GM18499 (cell line): ENCODE measurements at regions not wholly inside any gene's neighbourhood (a gene's known extent, or its start where the extent isn't known, plus 50 kb on each side); places are given as distances from the start of the nearest gene placed in this dataset.
"Not testable (repeated sequence)": the region's sequence is repeated elsewhere in the genome, so short reads cannot be mapped to it uniquely, and the experiment has no call there.

Experiments
- ATAC-seq: cut with Tn5 transposase; IDR thresholded peaks from one replicate; pipeline ENCODE4 v1.9.1; 2021; ENCODE audit warnings: moderate number of reproducible peaks; ENCODE audit not compliant: insufficient read depth, unreplicated experiment

DNA sequence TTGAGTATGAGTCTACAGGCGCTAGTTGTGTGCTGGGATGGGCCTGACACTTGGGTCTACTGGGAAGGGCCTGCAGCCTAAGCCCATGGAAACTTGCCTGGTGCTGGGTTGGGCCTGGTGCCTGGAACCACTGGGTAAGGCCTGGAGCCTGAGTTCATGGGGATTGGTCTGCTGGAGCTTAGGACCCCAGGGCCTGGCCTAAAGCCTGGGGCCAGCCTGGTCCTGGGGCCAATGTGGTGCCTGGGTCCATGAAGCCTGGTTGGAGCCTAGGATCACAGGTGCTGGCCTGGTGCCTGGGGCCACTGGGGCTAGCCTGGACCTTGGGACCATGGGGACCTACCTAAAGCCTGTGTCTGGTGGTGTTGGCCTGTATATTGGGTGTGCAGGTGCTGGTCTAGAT lies 270.3 kb upstream of the GRIA3 start:
- ATAC-seq: no peak

DNA sequence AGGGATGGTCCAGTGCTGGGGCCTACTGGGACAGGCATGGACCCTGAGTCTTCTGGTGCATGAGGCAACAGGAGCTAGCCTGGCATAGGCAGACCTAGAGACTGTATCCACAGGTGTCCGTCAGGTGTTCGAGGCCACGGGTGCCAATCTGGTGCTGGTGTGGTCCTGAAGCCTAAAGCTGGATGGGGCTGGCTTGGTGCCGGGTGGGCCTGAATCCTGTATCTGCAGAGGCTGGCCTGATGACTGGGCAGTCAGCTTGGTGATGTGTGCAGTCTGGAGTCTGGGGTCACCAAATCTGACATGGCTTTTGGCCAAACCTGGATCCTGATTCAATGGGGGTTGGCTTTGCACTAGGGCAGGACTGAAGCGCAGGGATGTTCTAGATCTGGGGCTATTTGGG lies 269.8 kb upstream of the GRIA3 start:
- ATAC-seq: no peak

DNA sequence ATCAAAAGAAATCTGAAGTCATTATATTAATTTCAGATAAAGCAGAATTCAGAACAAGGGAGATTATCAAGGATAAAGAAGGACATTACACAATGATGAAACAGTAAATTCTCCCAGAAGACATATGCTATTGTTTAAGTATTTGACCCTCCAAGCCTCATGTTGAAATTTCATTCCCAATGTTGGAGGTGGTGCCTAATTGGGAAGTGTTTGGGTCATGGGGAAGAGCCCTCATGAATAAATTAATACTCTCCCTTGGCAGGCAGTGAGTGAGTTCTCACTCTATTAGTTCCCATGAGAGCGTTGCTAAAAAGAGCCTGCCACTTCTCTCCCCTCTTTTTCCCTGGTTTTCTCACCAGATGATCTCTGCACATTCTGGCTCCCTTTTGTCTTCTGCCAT lies 249.9 kb upstream of the GRIA3 start:
- ATAC-seq: no peak

DNA sequence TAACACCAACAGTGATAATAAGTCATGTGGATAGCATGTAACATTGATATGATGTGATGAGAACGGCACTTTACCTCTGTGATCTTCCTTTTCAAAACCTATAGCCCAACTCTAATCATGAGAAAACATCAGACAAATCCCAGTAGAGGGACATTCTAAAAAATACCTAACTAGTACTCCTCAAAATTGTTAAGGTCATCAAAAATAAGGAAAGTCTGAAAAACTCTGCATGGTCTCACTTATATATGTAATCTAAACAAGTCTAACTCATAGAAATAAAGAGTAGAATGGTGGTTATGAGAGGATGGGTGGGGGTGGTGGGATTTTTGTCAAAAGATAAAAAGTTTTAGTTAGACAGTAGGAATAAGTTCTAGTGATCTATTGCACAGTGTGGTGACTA lies 243.9 kb upstream of the GRIA3 start:
- ATAC-seq: no peak

DNA sequence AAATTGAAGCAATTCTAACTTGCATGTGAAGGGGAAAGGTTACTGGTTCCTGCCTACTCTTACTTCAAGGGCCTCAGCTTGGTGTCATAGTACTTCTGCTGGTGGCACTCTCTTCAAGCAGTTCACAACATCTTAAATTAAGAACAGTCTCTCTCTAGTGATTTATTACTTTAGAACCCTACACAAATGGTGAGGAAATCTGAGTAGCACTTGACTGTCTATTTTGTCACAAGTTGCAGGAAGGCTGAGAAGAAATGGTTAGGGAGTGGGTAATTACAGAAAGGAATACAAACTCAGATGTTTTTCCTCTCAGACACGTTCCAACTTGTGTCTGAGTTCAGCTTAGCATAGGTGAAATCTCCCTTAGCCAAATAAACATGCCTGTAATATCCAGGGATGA lies 242.3 kb upstream of the GRIA3 start:
- ATAC-seq: no peak

DNA sequence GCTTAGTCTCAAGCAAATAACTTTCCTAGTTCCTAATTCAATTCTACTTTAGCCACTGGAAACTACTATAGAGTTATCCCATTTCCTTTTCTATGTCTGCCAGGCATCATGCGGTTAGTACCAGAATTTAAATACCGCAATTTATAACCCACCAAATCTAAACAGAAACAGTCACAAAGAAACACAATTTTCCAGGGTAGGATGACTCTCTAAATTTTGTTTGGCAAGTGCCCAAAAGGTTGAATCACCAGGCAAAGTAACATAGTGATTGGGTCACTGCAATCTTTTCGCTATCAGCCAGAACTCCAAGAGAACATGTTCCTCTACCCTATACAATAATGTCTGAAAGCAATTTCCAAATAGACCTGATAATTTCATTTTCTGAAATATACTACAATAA lies 240.2 kb upstream of the GRIA3 start:
- ATAC-seq: no peak

DNA sequence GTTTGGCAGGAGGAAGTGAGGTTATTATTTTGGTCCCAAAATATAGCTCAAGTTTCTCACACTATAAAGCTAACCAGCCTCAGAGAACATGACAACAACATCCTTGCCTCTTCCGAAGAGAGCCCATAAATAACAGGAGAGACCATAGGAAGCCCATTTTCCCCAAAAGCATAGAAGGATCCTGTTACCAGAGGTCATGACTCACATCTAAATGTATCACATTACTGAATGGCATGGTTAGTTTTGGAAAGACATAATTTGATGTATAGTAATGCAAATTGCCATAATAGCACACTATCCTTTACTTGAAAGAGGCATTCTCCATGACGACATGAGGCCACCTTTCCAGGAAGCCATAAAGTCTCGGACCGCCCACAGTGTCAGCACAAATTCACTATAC lies 238.8 kb upstream of the GRIA3 start:
- ATAC-seq: no peak

DNA sequence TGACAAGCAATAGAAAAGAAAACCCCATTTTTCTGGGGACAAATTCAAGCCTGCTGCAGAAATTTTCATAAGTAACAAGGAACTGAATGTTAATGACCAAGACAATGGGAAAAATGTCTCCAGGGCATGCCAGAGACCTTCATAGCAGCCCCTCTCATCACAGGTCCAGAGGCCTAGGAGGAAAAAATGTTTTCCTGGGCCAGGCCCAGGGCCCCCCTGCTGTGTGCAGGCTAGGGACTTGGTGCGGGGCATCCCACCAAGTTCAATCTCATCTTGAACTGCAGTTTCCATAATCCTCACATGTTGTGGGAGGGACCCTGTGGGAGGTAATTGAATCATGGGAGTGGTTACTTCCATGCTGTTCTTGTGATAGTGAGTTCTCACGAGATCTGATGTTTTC lies 211.5 kb upstream of the GRIA3 start:
- no peak for ATAC-seq

DNA sequence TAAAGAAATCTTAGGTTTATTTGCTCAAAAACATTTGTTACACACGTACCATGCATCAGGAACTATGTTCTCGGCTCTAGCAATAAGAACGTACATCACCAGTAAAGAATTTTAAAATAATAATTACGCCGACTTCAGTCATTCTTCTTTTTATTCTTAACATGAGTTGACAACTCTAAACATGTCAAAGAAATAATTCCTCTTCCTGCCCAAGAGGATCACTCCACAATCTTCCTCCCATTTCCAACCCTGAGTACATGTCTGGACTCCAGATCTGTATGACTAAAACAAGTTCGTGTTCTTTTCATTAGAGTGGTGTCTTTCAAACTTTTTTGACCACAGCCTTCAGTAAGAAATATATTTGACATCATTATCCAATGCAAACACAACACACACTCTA lies 201.6 kb upstream of the GRIA3 start:
- ATAC-seq: no peak

DNA sequence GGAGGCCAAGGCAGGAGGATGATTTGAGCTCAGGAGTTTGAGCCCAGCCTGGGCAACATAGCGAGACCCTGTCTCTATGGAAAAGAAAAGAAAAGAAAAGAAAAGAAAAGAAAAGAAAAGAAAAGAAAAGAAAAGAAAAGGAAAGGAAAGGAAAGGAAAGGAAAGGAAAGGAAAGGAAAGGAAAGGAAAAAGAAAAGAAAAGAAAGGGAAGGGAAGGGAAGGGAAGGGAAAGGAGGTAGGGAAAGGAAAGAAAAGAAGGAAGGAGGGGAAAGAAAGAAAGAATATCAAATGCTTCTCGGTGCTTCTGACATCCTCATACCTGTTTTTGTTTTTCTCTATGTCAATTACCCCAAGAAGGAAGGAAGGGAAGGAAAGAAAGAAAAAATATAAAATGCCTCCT lies 181.2 kb upstream of the GRIA3 start:
- not testable (repeated sequence) for ATAC-seq

DNA sequence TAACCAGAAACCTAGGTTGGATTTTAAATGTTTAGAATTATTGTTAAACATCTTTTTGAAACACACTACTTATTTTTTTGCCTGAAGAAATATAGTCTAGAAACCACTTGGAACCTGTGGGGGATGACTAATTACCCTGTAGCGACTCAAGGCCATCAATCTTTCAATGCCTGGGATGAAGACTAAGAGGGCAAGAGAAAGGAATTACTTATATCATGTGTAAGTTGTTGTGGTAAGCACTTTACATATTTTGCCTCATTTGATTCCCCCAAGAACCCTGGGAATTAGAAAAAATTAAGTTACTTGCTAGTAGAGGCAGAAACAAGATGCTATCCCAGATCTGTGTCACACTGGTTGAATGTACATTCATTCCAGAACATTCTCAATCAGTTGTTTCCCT lies 170.9 kb upstream of the GRIA3 start:
- ATAC-seq: no peak

DNA sequence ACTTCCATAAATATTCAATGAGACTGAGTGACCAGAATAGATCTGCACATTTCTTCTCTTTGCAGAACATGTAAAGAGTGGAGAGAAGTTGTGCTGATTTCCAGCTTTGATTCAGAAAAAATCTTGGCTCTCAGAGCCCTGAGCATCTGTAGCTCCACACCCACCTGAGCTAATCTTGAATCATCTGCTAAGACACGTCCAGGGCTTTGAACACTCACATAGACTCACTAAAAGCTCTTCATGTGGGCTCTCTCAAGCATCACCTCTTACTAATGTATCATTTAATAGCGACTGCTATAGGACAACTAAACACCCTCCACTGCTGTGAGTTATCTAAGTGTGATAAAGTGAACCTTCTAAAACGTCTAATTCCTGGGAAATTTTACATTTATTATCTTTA lies 147.7 kb upstream of the GRIA3 start:
- ATAC-seq: no peak

DNA sequence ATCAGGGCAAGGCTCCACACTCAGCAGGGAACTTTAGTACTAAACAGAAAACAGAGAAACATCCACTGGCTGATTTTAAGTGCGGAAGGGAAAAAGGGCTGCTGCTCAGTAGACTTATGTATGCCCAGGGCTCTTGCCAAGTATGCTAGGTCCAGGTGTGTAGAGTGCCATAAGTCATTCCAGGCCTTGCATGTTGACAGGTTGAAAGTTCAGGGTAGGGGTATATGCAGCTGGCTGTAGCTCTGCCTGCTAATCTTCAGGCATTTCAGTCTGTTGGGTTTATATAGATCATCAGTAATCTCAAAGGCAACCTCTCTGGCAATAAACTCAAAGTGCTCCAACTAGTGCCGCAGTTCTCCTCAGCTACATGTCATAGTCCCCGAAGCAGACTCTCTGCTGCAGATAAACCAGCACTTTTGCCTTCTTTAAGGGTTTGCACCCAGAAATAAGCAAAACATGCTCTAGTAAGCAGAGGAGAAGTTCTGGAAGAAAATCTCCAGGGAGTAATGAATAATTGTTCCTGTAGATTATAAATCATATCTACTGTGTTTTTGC lies 134.9 kb upstream of the GRIA3 start:
- ATAC-seq: no peak

DNA sequence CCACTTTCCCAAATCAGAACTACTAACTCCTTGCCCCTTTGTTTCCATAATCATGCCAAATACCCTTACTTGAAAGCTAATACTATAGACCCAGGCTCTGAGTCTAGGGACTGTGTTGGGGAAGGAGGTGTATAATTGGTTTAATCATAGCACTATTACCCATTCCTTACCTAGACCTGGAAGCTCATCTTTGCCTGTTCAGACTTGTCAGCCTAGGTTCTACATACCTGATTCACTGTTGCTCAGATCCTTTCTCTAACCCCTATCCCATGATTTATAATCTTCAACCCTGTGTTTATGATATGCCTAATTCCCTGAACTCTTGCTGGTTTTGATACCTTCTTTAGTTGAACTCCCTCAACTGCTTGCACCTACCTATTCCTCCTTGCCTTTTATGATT lies 123.1 kb upstream of the GRIA3 start:
- ATAC-seq: no peak

DNA sequence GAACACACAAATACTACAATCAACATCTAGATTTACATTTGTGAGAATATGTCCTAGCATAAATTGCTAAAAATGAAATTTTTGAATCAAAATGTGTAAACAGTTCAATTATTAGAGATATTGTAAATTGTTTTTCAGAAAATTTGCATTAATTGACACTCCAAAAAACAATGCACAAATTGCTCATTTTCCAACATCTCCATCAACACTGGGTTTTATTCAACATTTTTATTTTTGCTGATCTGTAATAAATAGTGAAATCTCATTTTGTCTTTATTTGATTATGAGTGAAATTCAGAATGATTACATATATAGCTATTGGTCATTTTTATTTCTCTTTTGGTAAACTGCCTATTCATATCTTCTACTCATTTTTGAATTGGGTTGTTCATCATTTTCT lies 120.0 kb upstream of the GRIA3 start:
- ATAC-seq: no peak

DNA sequence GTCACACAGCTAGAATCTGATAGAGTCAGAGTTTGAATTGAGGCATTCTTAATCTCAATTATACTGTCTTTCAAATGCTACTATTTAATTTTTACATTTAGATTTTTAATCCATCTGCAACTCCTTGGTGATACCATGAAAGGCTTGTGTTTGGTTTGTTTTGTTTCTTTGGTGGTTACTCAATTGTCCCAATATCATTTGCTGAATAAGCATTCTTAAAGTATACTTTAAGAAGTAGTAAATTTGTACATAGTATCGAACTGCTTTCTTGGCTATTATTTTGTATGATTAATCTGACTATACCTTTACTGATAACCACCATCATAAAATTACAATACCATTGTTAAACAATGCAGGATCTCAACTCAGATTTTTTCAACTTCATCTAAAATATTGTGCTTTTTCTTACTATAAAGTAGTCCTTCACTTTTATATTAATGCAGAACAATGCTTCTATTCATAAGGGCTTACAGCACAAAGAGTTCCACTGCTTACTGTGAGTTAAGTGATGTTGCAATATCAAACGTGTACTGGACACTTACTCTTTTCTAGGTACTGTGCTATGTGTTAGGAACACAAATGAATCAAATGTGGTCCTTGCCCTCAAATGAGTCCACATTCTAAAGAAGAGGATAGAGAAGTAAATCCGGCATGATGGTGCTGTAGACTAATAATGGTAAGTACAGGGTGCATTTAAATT lies 111.2 kb upstream of the GRIA3 start:
- ATAC-seq: no peak

DNA sequence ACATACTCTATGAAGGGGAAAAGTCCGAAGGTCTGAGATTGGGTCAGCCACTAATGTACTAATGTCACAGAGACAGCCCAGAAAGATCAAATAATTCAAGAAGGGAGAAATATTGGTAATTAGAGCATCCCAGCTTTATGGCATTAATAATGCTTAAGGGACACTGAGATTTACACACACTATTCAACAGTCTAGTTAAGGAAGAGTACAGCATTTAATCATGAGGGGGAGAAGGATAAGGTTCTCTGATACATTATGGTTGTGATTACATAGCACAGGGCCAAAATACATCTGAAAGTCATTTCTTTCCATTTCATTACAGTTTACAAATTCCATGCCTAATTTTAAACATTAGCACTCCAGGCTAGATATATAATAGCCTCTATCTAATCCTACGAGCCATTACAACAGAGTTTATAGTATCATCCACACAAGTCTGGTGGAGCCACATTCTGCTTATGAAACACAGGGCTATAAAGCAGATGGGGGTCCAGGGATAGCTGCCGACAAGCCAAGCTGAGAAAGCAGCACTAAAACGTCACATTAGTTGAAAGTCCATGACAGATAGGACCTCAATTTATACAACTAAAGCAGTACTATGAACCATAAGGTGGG lies 108.0 kb upstream of the GRIA3 start:
- no peak for ATAC-seq

DNA sequence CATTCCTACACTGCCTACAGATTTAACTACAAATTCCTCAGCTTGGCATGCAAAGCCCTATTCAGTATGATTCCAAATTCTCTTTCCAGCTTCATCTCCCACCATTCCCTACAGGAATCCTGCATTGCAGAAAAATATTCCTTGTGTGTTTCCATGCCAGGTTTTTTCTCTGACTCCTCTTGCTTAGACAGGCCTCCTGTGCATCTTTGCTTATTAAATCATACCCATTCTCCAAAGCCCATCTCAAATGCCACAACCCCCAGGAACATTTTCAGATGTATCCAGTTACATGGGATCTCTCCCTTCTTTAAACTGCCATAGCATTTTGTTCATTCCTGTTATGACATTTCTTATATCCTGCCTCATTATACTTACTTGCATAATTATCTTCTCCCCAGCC lies 106.4 kb upstream of the GRIA3 start:
- ATAC-seq: no peak

DNA sequence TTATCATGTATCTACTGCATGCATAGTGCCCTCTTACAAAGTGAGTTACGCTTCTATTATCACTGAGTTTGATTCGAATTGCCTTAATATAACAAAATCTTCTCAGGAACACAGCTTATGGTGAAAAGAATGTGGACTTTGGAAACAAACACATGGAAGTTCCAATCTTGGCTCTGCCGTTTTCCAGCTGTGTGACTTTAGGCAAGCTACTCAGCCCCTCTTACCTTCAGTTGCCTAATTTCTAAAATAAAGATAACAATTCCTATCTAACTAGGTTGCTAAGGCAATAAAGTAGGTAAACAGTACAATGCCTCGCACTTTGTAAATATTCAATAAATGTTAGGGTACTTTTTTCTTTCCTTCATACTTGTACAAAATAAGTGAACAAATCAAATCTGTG lies 104.0 kb upstream of the GRIA3 start:
- ATAC-seq: no peak

DNA sequence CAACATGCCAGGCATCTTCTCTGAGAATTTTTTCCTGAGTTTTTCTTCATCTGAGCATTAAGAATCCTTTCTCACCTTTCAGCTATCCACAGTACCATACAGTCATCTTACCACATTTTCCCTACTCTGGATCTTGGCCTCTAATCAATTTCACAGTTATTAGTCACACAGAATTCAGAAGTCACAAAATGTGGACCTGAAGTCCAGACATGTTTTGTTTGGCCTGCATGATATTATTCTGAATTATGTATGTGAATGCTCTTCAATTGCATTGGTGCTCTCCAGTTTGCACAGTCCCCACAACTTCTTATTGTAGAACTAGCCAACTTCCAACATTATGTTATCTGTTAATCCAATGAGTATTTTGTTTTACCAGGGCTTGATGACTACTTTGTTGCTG lies 102.3 kb upstream of the GRIA3 start:
- ATAC-seq: no peak

DNA sequence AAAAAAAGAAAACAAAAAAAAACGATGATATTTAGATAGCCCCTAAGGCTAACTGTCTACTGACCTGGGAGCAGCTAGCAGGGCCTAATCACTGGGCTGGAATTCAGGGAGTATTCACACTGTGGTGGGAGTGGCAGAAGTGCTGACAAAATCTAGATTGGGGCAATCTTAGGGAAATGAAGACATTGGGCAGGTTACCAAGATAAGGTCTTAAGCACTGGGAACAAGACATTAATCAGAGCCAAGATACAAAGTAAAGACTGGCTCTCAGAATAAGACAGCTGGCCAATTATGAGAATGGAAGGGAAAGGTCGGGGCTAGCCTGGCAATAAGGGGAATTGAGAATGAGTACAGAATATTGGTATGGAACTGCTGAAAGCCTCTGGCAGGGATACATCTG lies 100.2 kb upstream of the GRIA3 start:
- ATAC-seq: no peak

DNA sequence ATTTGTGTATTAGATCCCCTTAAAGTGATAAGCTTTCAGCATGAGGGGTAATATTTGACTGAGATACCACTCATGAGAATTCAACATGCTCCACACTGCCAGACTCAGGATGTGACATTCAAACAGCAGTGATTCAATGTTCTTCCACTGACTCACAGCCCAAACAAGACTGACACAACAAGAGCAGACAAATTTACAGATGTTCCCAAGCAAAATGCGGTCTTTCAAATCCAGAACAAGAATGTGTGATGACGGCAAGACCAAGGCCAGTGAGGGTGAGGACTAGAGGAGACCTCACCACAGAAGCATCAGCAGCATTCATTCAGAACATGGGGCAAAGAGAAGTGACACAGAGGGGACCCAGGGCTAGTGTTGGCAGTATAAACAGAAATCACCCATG lies 99.3 kb upstream of the GRIA3 start:
- no peak for ATAC-seq
